ENCODE measurements at regions not wholly inside any gene's neighbourhood (a gene's known extent, or its start where the extent isn't known, plus 50 kb on each side); places are given as distances from the start of the nearest gene placed in this dataset.

- Histone ChIP-seq H3K36me3 (ENCODE audit: insufficient read depth, low read length) (no peaks in the 10 kb centered on the region), H3K27me3 (ENCODE audit: insufficient read depth, low read length) (no peaks in the 10 kb centered on the region), H3K4me3 (ENCODE audit: low read depth, low read length) (no peak overlapping the region), H3K27ac (ENCODE audit: low read depth, low read length) (no peak overlapping the region), H3K4me1 (ENCODE audit: control insufficient read depth, insufficient read depth, low read length, unreplicated experiment) (no peaks in the 10 kb centered on the region), H2AFZ (ENCODE audit: low read length, unreplicated experiment) (no peak overlapping the region), H3K79me2 (ENCODE audit: control insufficient read depth, insufficient read depth, low read length, unreplicated experiment) (no peaks in the 10 kb centered on the region)
Observed at GRCh38 chr2:133736674-133737073, 168.4 kb upstream of the NCKAP5 start.

- Histone ChIP-seq H3K27ac (ENCODE audit: low read depth, low read length) (no peak overlapping the region), H3K4me3 (ENCODE audit: low read depth, low read length) (no peak overlapping the region), H3K4me1 (ENCODE audit: control insufficient read depth, insufficient read depth, low read length, unreplicated experiment) (no peaks in the 10 kb centered on the region), H2AFZ (ENCODE audit: low read length, unreplicated experiment) (no peak overlapping the region), H3K27me3 (ENCODE audit: insufficient read depth, low read length) (no peaks in the 10 kb centered on the region), H3K36me3 (ENCODE audit: insufficient read depth, low read length) (no peaks in the 10 kb centered on the region), H3K79me2 (ENCODE audit: control insufficient read depth, insufficient read depth, low read length, unreplicated experiment) (no peaks in the 10 kb centered on the region)
Observed at GRCh38 chr2:133737242-133737993, 169.2 kb upstream of the NCKAP5 start.

DNA sequence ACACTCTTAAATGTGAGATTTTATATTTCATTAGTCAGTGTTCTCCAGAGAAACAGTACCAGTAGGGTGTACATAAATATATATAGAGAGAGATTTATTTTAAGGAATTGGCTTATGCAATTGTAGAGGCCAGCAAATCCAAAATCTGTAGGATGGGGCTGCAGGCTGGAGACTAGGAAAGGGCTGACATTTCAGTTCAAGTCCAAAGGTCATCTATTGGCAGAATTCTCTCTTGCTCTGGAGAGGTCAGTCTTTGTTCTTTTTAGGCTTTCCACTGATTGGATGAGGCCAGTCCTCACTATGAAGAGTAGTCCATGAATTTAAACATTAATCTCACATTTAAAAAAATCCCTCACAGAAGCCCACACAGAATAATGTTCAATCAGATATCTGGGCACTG lies 170.8 kb upstream of the NCKAP5 start:
- Histone ChIP-seq H3K36me3 (ENCODE audit: insufficient read depth, low read length) (no peaks in the 10 kb centered on the region), H3K4me3 (ENCODE audit: low read depth, low read length) (no peak overlapping the region), H2AFZ (ENCODE audit: low read length, unreplicated experiment) (no peak overlapping the region), H3K27ac (ENCODE audit: low read depth, low read length) (no peak overlapping the region), H3K27me3 (ENCODE audit: insufficient read depth, low read length) (no peaks in the 10 kb centered on the region), H3K79me2 (ENCODE audit: control insufficient read depth, insufficient read depth, low read length, unreplicated experiment) (no peaks in the 10 kb centered on the region), H3K4me1 (ENCODE audit: control insufficient read depth, insufficient read depth, low read length, unreplicated experiment) (no peaks in the 10 kb centered on the region)

DNA sequence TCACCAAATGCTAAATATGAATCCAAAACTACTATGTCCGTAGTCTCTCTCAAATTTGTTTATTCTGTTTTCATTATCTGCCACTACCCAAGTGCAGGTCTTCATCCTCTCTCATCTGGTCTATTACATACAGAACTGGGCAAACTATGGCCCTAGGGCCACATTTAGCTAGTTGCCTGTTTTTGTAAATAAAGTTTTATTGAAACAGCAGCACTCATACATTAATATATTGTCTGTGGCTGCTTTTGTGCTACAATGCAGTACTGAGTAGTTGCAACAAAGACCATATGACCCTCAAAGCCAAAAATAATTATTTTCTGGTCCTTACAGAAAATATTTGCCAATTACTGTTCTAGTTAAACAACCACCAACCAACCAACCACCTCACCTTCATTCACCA lies 172.2 kb upstream of the NCKAP5 start:
- H3K4me3 ChIP-seq (ENCODE audit: low read depth, low read length), result no peak overlapping the region

DNA sequence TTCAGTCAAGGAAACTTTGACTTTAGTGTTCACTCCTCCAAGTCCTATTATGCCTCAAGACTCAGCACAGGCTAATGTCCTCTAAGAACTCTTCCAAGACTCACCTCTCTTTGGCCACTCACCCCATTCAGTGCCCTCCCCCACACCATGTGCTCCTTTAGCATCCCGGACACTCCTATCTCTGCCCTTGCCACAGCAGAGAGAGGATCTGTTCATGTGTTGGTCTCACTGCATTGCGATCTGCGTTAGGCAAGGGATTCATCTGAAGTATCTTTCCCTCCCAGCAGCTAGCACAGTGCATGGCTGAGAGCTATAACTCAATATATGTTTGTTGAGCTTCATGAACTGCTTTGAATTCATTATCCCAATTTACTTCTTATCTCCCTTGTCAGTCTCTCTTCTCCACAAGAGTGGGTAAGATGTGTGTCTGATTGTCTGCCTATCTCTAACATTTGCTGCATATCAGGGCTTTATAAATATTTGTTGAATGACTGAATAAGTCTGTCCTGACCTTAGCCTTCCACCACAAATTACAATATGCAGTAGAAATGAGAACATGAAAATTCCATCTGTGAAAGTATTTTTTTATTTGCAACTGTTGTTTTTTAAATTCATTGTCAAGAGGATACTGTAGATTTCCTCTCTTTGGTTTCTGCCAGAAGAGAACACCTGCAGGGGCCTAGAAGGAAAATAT lies 179.9 kb upstream of the NCKAP5 start:
- Histone ChIP-seq H3K4me1 (ENCODE audit: control insufficient read depth, insufficient read depth, low read length, unreplicated experiment) (no peaks in the 10 kb centered on the region), H3K79me2 (ENCODE audit: control insufficient read depth, insufficient read depth, low read length, unreplicated experiment) (no peaks in the 10 kb centered on the region), H3K4me3 (ENCODE audit: low read depth, low read length) (no peak overlapping the region), H2AFZ (ENCODE audit: low read length, unreplicated experiment) (no peak overlapping the region), H3K27ac (ENCODE audit: low read depth, low read length) (no peak overlapping the region), H3K36me3 (ENCODE audit: insufficient read depth, low read length) (no peaks in the 10 kb centered on the region), H3K27me3 (ENCODE audit: insufficient read depth, low read length) (no peaks in the 10 kb centered on the region)

More for the DNA sequence above, 172.2 kb upstream of the NCKAP5 start:
- Histone ChIP-seq H3K27me3 (ENCODE audit: insufficient read depth, low read length) (no peaks in the 10 kb centered on the region), H2AFZ (ENCODE audit: low read length, unreplicated experiment) (no peak overlapping the region), H3K27ac (ENCODE audit: low read depth, low read length) (no peak overlapping the region), H3K79me2 (ENCODE audit: control insufficient read depth, insufficient read depth, low read length, unreplicated experiment) (no peaks in the 10 kb centered on the region), H3K36me3 (ENCODE audit: insufficient read depth, low read length) (no peaks in the 10 kb centered on the region), H3K4me1 (ENCODE audit: control insufficient read depth, insufficient read depth, low read length, unreplicated experiment) (no peaks in the 10 kb centered on the region)

DNA sequence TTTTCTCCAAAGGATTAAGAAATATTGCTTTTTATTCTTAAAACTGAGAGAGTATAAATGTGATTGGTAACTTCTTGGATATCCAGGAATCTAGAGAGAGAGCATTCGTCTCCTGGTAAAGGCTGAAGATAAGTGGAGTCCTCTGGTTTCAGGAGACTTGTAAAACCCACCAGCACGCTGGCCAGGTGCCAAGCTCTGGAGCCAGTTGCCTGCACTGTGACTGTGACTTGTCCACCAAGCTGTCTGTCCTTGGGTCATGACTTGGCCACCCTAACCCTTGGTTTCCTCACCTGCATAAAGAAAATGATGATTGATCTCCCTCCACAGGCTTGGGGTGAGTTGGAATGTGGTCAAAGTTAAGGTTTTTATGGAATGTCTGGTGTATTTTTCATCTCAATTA lies 185.4 kb upstream of the NCKAP5 start:
- Histone ChIP-seq H3K36me3 (ENCODE audit: insufficient read depth, low read length) (no peaks in the 10 kb centered on the region), H2AFZ (ENCODE audit: low read length, unreplicated experiment) (no peak overlapping the region), H3K27me3 (ENCODE audit: insufficient read depth, low read length) (no peaks in the 10 kb centered on the region), H3K79me2 (ENCODE audit: control insufficient read depth, insufficient read depth, low read length, unreplicated experiment) (no peaks in the 10 kb centered on the region), H3K4me1 (ENCODE audit: control insufficient read depth, insufficient read depth, low read length, unreplicated experiment) (no peaks in the 10 kb centered on the region), H3K27ac (ENCODE audit: low read depth, low read length) (no peak overlapping the region), H3K4me3 (ENCODE audit: low read depth, low read length) (no peak overlapping the region)

- H3K79me2 ChIP-seq (ENCODE audit: control insufficient read depth, insufficient read depth, low read length, unreplicated experiment), result no peaks in the 10 kb centered on the region
- H3K36me3 ChIP-seq (ENCODE audit: insufficient read depth, low read length), result no peaks in the 10 kb centered on the region
- no peaks in the 10 kb centered on the region for H3K27me3 ChIP-seq (ENCODE audit: insufficient read depth, low read length)
- no peak overlapping the region for H3K27ac ChIP-seq (ENCODE audit: low read depth, low read length)
- H3K4me1 ChIP-seq (ENCODE audit: control insufficient read depth, insufficient read depth, low read length, unreplicated experiment), result no peaks in the 10 kb centered on the region
- no peak overlapping the region for H3K4me3 ChIP-seq (ENCODE audit: low read depth, low read length)
- no peak overlapping the region for H2AFZ ChIP-seq (ENCODE audit: low read length, unreplicated experiment)
Observed at GRCh38 chr2:133755480-133756300, 187.4 kb upstream of the NCKAP5 start.

- Histone ChIP-seq H3K79me2 (ENCODE audit: control insufficient read depth, insufficient read depth, low read length, unreplicated experiment) (no peaks in the 10 kb centered on the region), H3K4me3 (ENCODE audit: low read depth, low read length) (no peak overlapping the region), H3K27ac (ENCODE audit: low read depth, low read length) (no peak overlapping the region), H3K36me3 (ENCODE audit: insufficient read depth, low read length) (no peaks in the 10 kb centered on the region), H3K4me1 (ENCODE audit: control insufficient read depth, insufficient read depth, low read length, unreplicated experiment) (no peaks in the 10 kb centered on the region), H3K27me3 (ENCODE audit: insufficient read depth, low read length) (no peaks in the 10 kb centered on the region), H2AFZ (ENCODE audit: low read length, unreplicated experiment) (no peak overlapping the region)
Observed at GRCh38 chr2:133756833-133757232, 188.6 kb upstream of the NCKAP5 start.

DNA sequence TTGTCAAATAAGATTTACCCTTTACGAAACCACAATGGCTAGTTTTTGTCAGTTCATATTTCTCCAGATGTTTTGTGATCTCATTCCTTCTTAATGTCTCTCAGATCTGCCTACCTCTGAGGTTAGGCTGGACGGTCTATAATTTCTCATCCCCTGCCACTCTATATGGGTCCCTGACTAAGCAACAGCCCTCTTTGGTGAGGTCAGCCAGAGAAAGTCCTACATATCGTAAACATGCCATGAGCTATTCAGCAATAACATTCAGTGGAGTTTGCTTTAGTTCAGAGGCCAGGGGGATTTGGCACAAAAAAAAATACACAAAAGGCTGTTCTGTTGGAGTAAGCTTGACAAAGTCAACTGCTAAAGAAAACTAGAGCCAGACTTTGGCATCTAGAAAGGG lies 192.1 kb upstream of the NCKAP5 start:
- Histone ChIP-seq H3K4me1 (ENCODE audit: control insufficient read depth, insufficient read depth, low read length, unreplicated experiment) (no peaks in the 10 kb centered on the region), H3K36me3 (ENCODE audit: insufficient read depth, low read length) (no peaks in the 10 kb centered on the region), H3K27ac (ENCODE audit: low read depth, low read length) (no peak overlapping the region), H3K79me2 (ENCODE audit: control insufficient read depth, insufficient read depth, low read length, unreplicated experiment) (no peaks in the 10 kb centered on the region), H2AFZ (ENCODE audit: low read length, unreplicated experiment) (no peak overlapping the region), H3K4me3 (ENCODE audit: low read depth, low read length) (no peak overlapping the region), H3K27me3 (ENCODE audit: insufficient read depth, low read length) (no peaks in the 10 kb centered on the region)

DNA sequence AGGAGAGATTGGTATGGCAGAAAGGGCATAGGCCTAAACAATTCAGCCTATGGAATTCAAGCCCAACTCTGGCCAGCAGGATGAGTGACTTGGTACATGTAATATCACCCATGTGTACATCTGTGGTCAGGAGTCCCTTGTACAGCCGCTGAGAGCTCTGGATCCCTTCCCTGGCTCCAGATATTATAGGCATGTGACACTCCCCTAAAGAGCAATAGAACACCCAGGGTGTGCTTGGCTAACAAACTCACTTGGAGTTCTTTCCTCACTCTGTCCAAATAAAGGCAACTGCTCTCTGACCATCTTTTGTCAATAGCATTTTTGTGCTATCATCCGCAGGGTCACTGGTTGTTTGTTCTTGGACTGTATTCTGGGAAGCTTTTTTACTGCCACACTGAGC lies 197.4 kb upstream of the NCKAP5 start:
- Histone ChIP-seq H3K27ac (ENCODE audit: low read depth, low read length) (no peak overlapping the region), H3K36me3 (ENCODE audit: insufficient read depth, low read length) (no peaks in the 10 kb centered on the region), H3K79me2 (ENCODE audit: control insufficient read depth, insufficient read depth, low read length, unreplicated experiment) (no peaks in the 10 kb centered on the region), H3K4me3 (ENCODE audit: low read depth, low read length) (no peak overlapping the region), H3K4me1 (ENCODE audit: control insufficient read depth, insufficient read depth, low read length, unreplicated experiment) (no peaks in the 10 kb centered on the region), H3K27me3 (ENCODE audit: insufficient read depth, low read length) (no peaks in the 10 kb centered on the region), H2AFZ (ENCODE audit: low read length, unreplicated experiment) (no peak overlapping the region)

All from ACC112 (cell line).